IPS DF 4.7 (cell line): ENCODE measurements at regions not wholly inside any gene's neighbourhood (a gene's known extent, or its start where the extent isn't known, plus 50 kb on each side); places are given as distances from the start of the nearest gene placed in this dataset.
"Not testable (repeated sequence)": the region's sequence is repeated elsewhere in the genome, so short reads cannot be mapped to it uniquely, and the experiment has no call there.

Source experiments
- DNase-seq: peaks from one replicate; pipeline ENCODE4 v3.0.0-alpha.2; 2013; ENCODE audit warnings: low spot score; ENCODE audit errors: extremely low read depth

DNA sequence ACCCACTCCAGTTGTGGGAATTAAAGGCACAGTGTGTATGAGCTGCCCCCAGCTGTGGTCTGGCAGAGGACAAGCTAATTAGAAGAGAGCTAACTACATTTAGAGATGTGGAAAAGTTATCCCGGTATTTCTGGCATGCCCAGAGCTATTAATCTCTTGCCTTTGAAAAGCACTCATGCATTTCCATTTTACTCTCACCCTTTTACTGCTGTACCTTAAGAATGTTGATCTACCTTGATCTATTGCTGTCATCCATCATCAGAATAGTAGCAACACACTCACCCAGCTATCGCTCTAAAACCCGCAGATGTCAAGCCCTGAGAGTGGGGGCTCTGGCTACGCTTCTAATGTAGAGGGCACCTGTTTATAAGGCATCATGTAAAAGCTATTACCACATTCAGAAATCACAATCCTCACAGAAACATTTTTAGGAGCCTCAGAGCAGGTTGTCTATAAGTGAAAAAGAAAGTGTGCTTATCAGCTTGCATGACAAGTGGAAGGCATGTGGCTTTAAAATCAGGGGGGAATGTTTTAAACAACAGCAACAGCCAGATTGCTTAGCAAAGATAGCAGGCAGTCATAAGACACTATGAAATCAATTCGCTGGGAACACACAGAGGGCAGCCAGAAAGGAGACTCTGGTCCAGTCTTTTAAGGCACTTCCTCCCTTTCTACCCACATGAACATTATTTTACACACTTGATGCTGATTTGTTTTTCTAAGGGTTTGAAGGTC lies 224.2 kb upstream of the IRS2 start:
- DNase-seq = no peak

DNA sequence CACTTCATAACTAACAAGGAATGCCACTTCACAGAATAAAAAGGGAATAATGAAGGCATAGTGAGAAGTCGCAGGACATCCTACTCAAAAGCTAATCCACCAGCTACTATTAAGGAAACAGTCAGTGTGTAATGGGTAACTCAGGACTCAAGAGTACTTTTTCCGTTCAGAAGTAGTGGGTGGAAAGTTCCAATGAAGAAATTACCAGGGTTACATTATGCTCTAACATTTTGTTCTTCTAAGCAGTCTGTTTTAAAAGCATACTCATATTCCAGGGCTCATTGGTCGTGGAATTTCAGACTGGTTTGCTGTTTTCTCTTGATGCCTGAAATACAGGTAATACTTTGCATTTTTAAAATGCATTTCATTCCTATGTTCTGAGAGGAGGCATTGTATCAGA lies 222.4 kb upstream of the IRS2 start:
- no peak for DNase-seq

DNA sequence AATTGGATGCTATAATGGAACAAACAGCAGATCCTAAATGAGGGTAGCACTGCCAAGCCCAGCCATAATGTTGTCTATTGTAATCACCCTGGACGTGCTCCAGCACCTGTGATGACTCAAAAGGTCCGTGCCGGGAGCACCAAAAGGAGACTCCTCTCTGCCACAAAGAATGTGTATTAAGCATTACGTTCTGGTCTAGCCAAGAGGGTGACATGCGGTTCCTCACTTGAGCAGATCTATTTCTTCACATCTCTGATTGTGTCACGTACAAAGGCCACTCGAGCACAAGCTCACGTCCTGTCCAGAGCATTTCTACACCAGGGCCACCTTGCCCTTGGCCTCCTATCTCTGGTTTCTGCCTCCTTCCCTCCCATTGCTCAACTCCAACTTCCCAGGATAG lies 219.9 kb upstream of the IRS2 start:
- DNase-seq = no peak

DNA sequence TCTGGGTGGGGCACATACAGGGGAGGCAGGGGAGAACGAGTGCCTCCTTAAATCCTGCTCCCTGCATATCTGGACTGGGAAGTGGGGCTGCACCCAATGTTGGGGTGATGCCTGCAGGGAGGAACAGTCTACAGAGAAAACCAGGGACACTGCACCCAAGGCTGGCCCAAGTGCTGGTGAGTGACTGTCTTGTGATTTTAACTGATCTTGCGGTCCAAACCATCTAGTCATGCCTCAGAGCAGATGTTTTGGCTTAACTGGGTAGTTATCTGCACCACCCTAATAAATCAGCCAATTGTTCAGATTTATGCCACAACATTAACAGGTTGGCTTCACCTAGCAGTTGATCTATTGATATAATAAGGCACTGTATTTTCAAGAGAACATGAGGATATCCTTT lies 219.2 kb upstream of the IRS2 start:
- DNase-seq = no peak

DNA sequence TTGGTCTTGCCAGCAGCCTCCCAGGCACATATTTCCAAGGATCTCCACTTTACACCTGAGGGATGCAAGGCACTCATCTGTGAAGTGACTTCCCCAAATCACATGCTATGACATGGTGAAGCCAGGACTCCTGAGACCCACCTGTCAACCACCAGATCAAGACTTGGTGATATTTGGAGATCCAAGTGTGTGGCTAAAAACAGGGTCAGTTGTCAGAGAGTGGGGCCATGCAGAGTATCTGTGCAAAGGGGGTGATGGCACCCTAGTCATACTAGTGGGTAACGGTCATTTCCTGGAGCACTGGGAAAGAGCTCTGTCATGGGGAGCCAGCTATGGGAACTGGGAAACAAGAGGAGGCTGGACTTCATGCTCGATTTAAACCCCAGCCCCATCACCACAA lies 218.4 kb upstream of the IRS2 start:
- no peak for DNase-seq

DNA sequence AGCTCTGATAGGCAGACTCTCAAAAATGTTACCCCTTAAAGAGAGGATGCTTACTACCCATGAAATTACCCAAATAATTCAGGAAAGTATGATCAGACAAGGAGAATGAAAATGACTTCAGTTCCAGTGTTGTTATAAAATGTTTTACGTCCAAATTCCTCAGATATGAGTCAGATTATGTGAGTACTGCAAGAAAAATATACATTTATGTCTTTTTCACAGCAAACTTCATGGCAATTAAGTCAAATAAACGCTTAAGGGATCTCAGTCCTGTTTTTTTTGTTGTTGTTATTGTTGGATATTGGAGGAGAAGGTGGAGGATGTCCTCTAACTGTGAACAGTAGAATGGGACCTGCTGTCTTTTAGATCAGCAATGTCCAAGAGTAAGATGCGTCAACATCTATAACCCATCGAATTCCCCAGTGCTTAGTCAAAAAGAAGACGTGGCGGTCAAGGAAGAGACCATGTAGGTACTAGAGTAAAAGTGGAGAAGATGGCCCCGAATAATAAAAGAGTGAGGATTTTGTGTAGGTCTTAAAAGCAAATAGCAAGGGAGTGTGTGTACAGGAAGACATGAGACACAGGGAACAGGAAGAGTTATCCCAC lies 215.4 kb upstream of the IRS2 start:
- no peak for DNase-seq

DNA sequence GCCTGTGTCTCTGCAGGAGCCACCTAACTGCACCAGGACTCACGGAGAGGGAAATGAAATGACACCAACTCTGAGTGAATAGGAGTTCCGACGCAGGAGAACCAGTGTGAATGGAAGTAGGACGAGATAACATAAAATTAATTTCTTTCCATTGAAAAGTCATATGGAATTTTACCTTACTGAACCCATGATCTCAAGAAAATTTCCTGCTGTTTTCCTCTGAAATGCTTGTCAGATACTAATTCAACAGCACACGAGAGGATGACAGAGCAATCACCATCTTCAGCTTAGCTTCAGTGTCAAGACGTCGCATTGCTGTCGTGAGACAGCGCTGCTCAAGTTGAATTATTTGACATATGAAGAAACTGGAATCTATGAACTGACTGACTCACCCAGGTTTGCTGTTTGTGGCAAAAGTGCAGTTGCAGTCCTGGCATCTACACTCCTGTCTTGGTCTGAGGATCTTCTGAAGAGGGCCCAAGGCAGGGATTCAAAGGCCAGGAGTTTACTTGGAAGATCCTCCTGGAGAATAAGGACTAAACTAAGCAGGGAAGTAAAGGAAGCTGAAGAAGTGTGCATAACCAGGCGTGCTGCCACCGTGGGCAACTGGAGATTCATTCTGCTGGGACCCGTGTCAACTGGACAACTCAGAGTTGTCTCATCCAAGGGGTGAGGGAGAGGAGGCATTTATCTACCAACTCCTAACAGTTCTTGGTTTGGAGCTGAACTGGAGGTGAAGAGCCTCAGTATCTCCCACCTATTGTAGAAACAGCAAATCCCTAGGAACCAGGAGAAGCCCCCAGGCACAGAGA lies 214.4 kb upstream of the IRS2 start:
- DNase-seq = no peak

DNA sequence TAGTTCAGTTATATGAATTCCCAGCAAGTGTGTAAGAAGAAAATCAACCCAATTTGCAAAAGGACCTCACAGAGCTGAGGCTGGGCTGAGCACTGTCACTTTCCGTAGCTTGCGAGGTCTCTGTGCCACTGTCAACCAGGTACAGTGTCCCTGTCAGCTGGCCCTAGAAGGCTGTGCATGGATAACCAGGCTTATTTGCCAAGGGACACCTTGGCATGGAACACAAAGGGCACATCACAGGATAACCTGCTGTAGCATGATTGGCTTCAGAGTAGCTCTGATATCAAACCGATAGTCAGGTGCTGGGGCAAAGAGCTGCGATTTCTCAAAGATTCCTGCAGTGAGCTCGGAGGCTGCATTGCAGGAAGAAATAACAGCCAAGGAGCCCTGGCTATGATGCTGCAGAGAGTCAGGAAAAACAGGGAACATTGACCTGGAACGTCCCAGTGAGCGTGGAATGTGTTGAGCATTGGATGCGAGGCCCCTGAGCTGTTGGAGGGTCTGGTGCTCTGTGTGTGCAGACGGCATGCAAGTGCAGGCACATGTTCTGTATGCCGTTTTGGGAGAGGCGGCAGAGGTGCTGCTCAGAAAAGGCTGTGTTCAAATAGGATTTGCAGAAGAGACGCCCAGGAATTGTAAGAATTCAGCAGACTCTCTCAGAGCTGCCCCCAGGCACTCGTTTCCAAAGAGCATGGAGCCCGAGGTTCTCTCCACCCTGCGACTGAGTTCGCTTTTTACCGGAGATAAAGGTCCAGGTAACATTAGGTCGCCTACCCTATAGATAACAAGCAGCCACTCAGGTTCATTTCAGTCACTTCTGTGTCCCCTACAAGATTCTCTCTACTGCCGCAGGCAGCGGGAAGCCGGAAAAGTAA lies 213.5 kb upstream of the IRS2 start:
- DNase-seq = no peak

DNA sequence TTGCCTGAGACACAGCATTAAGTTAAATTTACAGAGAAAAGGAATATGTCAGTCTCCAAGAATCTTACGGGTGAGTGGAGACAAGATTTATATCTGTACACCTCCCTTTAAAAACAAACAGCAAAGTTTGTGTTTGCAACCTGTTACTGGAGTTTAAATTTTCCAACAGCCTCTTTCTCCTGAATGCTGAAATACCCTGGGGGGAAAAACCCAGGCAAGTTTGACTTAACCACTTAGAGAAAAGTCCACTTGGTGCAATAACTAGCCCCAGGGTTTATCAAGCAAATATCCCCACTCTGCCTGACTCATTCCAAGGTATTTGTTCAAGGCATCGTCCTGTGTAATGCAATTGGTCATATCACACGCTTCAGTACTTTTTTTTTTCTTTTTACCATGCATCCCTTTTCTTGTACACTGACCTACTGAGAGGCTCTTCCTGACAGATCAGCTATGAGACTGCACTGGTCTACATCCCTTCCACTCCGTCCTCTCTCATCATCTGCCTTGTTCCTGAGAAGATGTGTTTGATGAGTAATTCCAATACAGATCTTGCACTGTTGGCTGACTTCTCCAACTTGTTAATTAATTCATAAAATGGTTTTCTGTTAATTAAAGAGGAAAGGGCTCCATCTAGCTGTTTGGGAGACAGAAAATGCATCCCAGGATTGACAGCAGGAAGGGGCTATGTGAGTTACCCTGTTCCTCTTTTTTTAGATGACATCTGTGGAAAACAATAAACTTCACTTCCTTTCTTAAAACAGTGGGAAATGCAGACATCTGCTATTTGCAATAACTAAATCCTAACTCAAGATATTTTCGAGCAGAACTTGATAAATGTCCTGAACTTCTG lies 212.5 kb upstream of the IRS2 start:
- DNase-seq = no peak

DNA sequence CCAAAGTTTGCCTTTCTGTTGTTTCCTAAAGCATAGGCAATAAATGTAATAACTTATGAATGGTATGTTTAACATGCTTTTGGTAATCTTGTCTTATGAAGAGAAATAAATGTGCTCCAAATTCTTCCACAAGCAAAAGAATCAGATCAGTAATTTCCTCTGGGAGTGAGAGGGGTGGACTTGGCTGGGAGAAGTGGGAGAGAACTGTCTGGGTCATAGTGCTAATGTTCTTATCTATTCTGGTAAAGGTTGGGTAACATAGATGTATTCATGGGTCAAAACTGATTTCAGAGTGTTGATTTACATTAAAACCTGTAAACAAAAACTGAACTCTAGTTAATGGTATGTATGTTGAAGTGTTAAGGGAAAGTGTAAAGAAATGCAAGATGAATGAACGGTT lies 211.7 kb upstream of the IRS2 start:
- DNase-seq = no peak

DNA sequence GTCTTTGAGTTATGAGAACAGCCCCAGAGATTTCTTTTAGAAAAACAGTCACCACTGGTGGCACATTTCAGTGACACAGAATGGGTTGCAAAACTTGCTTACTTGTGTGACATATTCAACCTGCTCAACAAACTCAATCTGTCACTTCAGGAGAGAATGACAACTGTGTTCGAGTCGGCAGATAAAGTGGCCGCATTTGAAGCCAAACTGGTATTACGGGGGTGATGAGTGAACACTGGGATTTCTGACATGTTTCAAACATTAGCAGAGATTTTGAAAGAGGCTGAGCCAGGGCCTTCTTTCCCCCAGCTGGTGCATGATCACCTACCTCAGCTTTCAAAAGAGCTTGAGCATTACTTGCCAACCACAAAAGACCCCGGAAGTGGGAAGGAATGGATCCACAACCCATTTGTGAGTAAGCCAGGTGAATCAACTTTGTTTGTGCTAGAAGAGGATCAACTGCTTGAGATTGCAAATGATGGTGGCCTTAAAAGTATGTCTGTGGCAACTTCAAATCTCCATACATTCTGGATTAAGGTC lies 210.7 kb upstream of the IRS2 start:
- not testable (repeated sequence) for DNase-seq

DNA sequence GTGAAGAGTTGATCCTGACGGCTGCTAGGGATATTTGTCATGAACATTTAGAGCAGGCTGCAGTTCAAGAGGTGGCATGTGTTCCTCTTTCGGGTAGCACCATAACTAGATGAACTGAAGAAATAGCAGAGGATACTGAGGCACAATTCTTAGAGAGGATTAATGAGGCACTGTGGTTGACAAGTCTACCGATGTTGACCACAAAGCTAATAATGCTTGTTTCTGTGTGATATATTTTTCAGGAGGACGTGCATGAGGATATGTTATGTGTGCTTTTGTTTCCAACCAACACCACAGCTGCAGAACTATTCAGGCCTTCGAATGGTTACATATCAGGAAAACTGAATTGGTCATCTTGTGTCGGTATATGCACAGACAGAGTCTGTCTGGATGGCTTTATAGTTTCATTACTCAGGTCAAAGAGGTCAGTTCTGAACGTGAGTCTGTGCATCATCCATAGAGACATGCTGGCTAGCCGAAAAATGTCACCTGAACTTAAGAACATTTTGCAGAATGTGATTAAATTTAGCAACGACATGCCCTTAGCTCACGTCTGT lies 210.1 kb upstream of the IRS2 start:
- DNase-seq = no peak

DNA sequence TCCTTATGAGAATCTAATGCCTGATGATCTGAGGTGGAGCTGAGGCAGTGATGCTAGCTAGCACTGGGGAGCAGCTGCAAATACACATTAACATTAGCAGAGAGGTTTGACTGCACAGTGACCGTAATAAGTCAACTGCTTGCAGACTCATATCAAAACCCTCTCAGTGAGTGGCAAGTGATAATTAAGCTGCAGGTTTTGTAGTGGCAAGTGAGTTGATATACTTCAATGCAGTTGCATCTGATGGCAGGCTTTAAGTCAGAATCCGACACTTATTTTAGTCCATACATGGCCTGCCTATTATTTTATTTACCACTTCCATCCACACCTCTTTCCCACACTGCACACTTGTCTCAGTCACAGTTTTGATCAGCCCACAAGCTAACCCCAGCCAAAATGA lies 209.2 kb upstream of the IRS2 start:
- no peak for DNase-seq

DNA sequence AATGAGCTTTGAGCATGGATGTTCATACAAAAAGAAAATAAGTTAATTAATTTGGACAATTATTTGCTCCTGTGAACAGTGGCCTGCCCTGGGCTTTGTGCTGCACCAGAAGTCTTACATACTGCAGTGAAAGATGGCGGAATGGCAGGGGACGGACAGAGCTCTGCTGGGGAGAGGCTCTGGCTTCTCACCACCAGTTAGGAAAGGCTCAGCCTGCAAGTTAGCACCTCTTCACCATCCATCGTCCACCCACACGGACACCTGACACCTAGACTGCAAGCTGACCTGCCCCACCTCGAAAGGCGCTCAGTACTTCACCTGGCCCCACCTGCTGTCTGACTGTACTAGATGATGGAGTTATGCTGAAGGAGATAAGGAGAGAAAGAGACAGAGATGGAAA lies 203.9 kb upstream of the IRS2 start:
- no peak for DNase-seq

DNA sequence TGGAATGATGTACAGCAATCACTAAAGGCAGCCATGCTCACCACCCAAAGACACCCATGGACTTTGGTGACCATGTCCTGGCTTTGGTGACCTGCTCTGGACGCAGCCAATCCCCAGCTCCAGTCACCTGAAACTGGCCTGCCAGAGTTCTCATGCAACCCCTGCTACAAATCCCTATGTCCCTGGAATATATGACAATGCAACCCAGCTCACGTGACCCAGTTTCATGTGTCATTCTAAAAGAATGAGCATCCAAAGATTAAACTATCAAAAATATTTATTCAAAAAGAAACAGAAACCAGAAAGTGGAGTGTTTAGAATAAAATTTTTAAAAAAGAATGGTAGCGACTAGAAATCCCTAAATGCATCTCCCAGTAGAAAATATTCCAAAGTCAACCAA lies 203.3 kb upstream of the IRS2 start:
- DNase-seq = no peak

DNA sequence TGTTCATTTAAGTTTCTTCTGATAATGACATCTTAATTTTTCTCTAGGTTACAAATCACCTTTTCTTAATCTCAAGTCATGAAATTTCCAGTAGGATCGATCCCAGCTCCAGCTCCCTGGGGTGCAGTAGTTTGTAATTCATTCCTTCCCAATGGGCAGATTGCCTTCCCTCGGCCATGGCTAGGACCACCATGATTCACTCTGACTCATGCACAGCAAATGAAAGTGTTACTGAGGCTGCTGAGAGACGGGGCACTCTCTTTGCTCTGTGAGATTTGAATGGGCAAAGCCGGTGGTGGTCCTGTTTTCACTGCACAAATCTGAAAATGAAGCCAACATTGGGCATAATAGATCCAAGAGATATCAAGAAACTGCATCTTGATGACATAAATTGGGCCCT lies 202.8 kb upstream of the IRS2 start:
- DNase-seq = no peak

DNA sequence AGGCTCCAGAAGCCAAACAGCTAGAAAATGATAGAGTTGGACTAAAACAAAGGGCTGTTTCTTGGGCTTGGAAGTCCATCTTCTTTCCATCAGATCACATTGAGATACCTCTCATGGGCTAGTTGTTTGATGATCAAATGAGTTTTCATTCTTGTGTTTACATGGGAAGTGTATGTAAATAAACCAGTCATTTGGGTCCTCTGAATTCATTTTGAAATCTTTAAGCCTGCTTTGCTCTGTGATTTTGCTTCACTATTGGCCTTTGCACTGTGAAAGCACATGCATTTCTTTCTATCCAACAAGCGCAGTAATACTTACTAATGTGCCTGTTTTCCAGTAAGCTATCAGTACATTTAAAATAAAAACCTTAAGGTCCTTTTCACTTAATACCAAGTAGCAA lies 200.5 kb upstream of the IRS2 start:
- DNase-seq = no peak

DNA sequence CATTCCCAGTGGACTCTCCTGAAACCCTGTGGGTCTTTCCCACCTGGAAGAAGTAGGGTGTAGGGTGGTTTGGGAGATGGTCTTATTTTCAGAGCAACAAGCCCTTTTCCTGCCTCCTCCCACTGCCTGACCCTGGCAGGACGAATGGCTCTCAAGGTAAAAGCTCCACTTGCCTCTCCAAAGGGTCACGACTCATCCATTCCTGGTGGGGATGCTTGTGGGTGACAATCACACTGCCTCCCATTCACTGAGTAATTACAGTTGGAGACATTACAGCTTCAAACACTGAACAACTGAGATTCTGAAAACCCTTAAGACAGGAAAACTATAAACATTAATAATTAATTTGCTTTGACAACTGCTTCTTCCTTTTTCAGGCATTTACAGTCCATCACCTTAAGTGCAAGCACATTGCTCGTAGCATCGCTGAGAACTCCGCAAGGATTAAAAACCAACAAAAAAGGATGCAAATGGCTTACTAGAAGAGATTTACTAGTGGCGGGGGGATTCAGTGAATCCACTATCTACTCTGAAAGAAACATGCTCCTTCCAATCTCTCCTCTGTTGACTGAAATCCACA lies 199.6 kb upstream of the IRS2 start:
- DNase-seq = no peak

DNA sequence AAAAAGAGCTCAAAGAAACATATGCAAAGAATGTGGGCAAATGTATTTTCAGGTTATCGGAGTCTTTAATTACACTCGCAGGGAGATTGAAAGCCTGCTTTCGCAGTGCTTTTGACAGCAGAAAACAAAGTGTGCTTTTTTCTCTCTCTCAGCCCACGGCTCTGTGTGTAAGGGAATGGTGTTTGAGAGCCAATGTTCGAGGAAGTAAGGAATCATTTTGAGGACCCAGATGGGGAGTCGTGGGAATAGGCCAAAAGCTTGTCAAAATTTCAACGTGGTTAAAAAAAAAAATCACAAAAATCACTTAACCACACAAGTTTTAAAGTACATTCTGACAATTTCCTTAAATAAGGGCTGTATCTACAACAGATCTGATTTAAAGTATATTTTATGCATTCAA lies 197.1 kb upstream of the IRS2 start:
- DNase-seq = no peak

DNA sequence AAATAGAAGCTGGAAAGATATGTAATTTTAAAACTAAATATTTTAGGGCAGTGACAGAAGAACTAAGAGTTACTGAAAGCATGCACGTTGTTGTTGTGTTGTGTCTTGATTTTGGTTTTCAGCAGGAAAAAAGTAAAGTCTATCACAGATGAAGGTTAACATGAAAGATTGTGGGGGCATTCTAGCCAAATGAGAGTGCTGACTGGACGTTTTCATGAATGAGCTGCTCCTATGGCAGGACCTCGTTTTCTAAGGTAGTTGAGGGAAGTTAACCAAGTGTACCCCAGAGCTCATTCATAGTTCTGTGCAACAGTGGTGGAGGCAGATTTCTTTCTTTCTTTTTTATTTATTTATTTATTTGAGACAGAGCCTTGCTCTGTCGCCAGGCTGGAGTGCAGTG lies 194.6 kb upstream of the IRS2 start:
- no peak for DNase-seq
